Activated T-cell treated with anti-CD3 and anti-CD28 coated beads, Interleukin-2, amount 50 U/mL, for 48 hours (primary cell): ENCODE measurements at regions not wholly inside any gene's neighbourhood (a gene's known extent, or its start where the extent isn't known, plus 50 kb on each side); places are given as distances from the start of the nearest gene placed in this dataset.

Experiments used
- DNase-seq, 2 experiments: peaks; one replicate each; pipeline ENCODE4 v3.0.0-alpha.2; 2020

GRCh38 chr11:131195661-131196517 lies 174.5 kb upstream of the NTM start:
- no peak for DNase-seq

- DNase-seq = no peak
These were observed 172.0 kb upstream of the NTM start for GRCh38 chr11:131198161-131199014.

- DNase-seq = no peak
These were observed 171.5 kb upstream of the NTM start for GRCh38 chr11:131199015-131199280.

GRCh38 chr11:131201674-131202073 lies 168.7 kb upstream of the NTM start:
- no peak for DNase-seq

- DNase-seq = no peak
These were observed 167.4 kb upstream of the NTM start for GRCh38 chr11:131203040-131203439.

- no peak for DNase-seq
These were observed 166.1 kb upstream of the NTM start for GRCh38 chr11:131204282-131204681.

- no peak for DNase-seq
These were observed 165.5 kb upstream of the NTM start for GRCh38 chr11:131204765-131205380.

- no peak for DNase-seq
These were observed 163.7 kb upstream of the NTM start for GRCh38 chr11:131206671-131207070.

- DNase-seq = no peak
These were observed 162.5 kb upstream of the NTM start for GRCh38 chr11:131207901-131208300.

- no peak for DNase-seq
These were observed 152.8 kb upstream of the NTM start for GRCh38 chr11:131217313-131218310.

GRCh38 chr11:131218542-131218941 lies 151.9 kb upstream of the NTM start:
- no peak for DNase-seq

GRCh38 chr11:131219646-131220045 lies 150.8 kb upstream of the NTM start:
- DNase-seq = no peak

- no peak for DNase-seq
These were observed 147.0 kb upstream of the NTM start for GRCh38 chr11:131223198-131223991.

GRCh38 chr11:131228378-131228777 lies 142.0 kb upstream of the NTM start:
- no peak for DNase-seq

GRCh38 chr11:131229221-131229620 lies 141.2 kb upstream of the NTM start:
- DNase-seq = no peak

GRCh38 chr11:131231317-131231940 lies 139.0 kb upstream of the NTM start:
- no peak for DNase-seq

GRCh38 chr11:131232261-131232660 lies 138.2 kb upstream of the NTM start:
- DNase-seq = no peak

- DNase-seq = no peak
These were observed 136.2 kb upstream of the NTM start for GRCh38 chr11:131234221-131234620.

GRCh38 chr11:131235328-131236298 lies 134.8 kb upstream of the NTM start:
- DNase-seq = no peak

GRCh38 chr11:131240421-131240820 lies 130.0 kb upstream of the NTM start:
- no peak for DNase-seq
